WTC11 (cell line): ENCODE measurements at regions not wholly inside any gene's neighbourhood (a gene's known extent, or its start where the extent isn't known, plus 50 kb on each side); places are given as distances from the start of the nearest gene placed in this dataset.

Experiments used
- CREB1 ChIP-seq: sonication (generic); formaldehyde crosslinking; IDR thresholded peaks from 2 replicates; pipeline ENCODE4 v1.8.0; 2023; ENCODE audit warnings: mild to moderate bottlenecking, missing genetic modification reagents
- NR2C2 ChIP-seq: sonication (generic); formaldehyde crosslinking; IDR thresholded peaks from 2 replicates; pipeline ENCODE4 v1.8.0; 2022; ENCODE audit warnings: mild to moderate bottlenecking, missing genetic modification reagents
- OVOL2 ChIP-seq: fragments of 250-450 bp; sonication (Bioruptor Pico); IDR thresholded peaks from 2 replicates; pipeline ENCODE4 v1.9.0; 2021; ENCODE audit warnings: mild to moderate bottlenecking, borderline replicate concordance
- RELA ChIP-seq: sonication (generic); formaldehyde crosslinking; IDR thresholded peaks from 2 replicates; pipeline ENCODE4 v1.8.1; 2022; ENCODE audit warnings: missing genetic modification reagents, mild to moderate bottlenecking, borderline replicate concordance
- TCF7 ChIP-seq: sonication (generic); formaldehyde crosslinking; IDR thresholded peaks from 2 replicates; pipeline ENCODE4 v1.8.0; 2022; ENCODE audit warnings: mild to moderate bottlenecking, low read depth, missing genetic modification reagents, moderate library complexity
- ZNF263 ChIP-seq: sonication (generic); formaldehyde crosslinking; IDR thresholded peaks from 2 replicates; pipeline ENCODE4 v1.8.1; 2022; ENCODE audit warnings: low read depth, mild to moderate bottlenecking, moderate library complexity, missing genetic modification reagents
- TF ChIP-seq, protein P1 (sequence below): fragments of 200-600 bp; IDR thresholded peaks from 2 replicates; pipeline ENCODE4 v1.8.0; 2022; ENCODE audit warnings: antibody characterized with exemption
- TF ChIP-seq, protein P2 (sequence below): sonication (generic); formaldehyde crosslinking; IDR thresholded peaks from 2 replicates; pipeline ENCODE4 v1.8.0; 2022; ENCODE audit warnings: missing genetic modification reagents
- TF ChIP-seq, protein P3 (sequence below): sonication (generic); formaldehyde crosslinking; IDR thresholded peaks from 2 replicates; pipeline ENCODE4 v1.8.0; 2022; ENCODE audit warnings: mild to moderate bottlenecking, missing genetic modification reagents
- TF ChIP-seq, protein P4 (sequence below): sonication (generic); formaldehyde crosslinking; IDR thresholded peaks from 2 replicates; pipeline ENCODE4 v1.8.1; 2022; ENCODE audit warnings: low read depth, mild to moderate bottlenecking, moderate library complexity, missing genetic modification reagents, borderline replicate concordance

DNA sequence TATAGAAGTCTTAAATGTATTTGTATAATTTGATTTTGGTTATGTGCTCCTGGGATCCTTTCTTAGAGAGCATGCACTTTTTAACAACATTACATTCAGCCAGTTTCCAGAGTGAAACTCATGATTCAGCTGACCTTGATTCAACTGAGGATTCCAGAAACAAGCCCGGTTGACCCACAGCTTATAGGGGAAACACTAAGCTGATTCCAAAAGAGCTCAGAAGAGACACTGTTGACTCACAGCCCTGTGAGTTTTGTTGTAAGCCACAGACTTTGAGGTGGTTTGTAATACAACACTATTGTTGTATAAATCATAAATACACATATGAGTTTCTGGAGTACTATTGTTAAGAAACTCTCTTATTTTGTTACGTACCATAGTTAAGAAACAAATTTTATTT lies 133.8 kb upstream of the MGAT4C start:
- TF ChIP-seq, protein P1, sequence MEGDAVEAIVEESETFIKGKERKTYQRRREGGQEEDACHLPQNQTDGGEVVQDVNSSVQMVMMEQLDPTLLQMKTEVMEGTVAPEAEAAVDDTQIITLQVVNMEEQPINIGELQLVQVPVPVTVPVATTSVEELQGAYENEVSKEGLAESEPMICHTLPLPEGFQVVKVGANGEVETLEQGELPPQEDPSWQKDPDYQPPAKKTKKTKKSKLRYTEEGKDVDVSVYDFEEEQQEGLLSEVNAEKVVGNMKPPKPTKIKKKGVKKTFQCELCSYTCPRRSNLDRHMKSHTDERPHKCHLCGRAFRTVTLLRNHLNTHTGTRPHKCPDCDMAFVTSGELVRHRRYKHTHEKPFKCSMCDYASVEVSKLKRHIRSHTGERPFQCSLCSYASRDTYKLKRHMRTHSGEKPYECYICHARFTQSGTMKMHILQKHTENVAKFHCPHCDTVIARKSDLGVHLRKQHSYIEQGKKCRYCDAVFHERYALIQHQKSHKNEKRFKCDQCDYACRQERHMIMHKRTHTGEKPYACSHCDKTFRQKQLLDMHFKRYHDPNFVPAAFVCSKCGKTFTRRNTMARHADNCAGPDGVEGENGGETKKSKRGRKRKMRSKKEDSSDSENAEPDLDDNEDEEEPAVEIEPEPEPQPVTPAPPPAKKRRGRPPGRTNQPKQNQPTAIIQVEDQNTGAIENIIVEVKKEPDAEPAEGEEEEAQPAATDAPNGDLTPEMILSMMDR = no peak
- TF ChIP-seq TCF7 (CRISPR knock-in tag) (no peak), RELA (CRISPR knock-in tag) (no peak), ZNF263 (CRISPR knock-in tag) (no peak), OVOL2 (CRISPR knock-in tag) (no peak), NR2C2 (CRISPR knock-in tag) (no peak), CREB1 (CRISPR knock-in tag) (no peak)
- TF ChIP-seq, protein P2, sequence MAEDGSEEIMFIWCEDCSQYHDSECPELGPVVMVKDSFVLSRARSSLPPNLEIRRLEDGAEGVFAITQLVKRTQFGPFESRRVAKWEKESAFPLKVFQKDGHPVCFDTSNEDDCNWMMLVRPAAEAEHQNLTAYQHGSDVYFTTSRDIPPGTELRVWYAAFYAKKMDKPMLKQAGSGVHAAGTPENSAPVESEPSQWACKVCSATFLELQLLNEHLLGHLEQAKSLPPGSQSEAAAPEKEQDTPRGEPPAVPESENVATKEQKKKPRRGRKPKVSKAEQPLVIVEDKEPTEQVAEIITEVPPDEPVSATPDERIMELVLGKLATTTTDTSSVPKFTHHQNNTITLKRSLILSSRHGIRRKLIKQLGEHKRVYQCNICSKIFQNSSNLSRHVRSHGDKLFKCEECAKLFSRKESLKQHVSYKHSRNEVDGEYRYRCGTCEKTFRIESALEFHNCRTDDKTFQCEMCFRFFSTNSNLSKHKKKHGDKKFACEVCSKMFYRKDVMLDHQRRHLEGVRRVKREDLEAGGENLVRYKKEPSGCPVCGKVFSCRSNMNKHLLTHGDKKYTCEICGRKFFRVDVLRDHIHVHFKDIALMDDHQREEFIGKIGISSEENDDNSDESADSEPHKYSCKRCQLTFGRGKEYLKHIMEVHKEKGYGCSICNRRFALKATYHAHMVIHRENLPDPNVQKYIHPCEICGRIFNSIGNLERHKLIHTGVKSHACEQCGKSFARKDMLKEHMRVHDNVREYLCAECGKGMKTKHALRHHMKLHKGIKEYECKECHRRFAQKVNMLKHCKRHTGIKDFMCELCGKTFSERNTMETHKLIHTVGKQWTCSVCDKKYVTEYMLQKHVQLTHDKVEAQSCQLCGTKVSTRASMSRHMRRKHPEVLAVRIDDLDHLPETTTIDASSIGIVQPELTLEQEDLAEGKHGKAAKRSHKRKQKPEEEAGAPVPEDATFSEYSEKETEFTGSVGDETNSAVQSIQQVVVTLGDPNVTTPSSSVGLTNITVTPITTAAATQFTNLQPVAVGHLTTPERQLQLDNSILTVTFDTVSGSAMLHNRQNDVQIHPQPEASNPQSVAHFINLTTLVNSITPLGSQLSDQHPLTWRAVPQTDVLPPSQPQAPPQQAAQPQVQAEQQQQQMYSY (CRISPR knock-in tag) = no peak
- TF ChIP-seq, protein P3, sequence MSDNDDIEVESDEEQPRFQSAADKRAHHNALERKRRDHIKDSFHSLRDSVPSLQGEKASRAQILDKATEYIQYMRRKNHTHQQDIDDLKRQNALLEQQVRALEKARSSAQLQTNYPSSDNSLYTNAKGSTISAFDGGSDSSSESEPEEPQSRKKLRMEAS (CRISPR knock-in tag) = no peak
- TF ChIP-seq, protein P4, sequence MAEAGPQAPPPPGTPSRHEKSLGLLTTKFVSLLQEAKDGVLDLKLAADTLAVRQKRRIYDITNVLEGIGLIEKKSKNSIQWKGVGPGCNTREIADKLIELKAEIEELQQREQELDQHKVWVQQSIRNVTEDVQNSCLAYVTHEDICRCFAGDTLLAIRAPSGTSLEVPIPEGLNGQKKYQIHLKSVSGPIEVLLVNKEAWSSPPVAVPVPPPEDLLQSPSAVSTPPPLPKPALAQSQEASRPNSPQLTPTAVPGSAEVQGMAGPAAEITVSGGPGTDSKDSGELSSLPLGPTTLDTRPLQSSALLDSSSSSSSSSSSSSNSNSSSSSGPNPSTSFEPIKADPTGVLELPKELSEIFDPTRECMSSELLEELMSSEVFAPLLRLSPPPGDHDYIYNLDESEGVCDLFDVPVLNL = no peak
